Psoas muscle (tissue), 7 donors: ENCODE measurements at regions not wholly inside any gene's neighbourhood (a gene's known extent, or its start where the extent isn't known, plus 50 kb on each side); places are given as distances from the start of the nearest gene placed in this dataset.

Experiments used
- ATAC-seq, 4 donors: fragments of 200-7000 bp; cut with Tn5 transposase; one replicate each; pipeline ENCODE4 v1.9.1; 2020; ENCODE audit warnings: moderate library complexity in 3 of 4, mild to moderate bottlenecking in 2 of 4
- DNase-seq, 2 donors: peaks; one replicate each; pipeline ENCODE4 v3.0.0-alpha.2; 2020
- H3K27ac ChIP-seq: fragments of 200-600 bp; one replicate; pipeline ENCODE4 v1.8.0; 2022
- H3K27me3 ChIP-seq, 3 donors: fragments of 200-600 bp in 1 of 3; one replicate each; pipeline versions ENCODE4 v1.6.1 to v1.8.0; 2013 to 2022; ENCODE audit warnings: low read length in 2 of 3, mild to moderate bottlenecking in 2 of 3, moderate library complexity in 1 of 3; ENCODE audit not compliant: insufficient read depth in 3 of 3
- H3K36me3 ChIP-seq, 2 donors: fragments of 200-600 bp in 1 of 2; one replicate each; pipeline versions ENCODE4 v1.6.1 to v1.8.0; 2013 to 2022; ENCODE audit warnings: low read depth in 1 of 2, mild to moderate bottlenecking in 1 of 2, moderate library complexity in 1 of 2; ENCODE audit not compliant: insufficient read depth in 1 of 2
- H3K4me1 ChIP-seq: fragments of 200-600 bp; one replicate; pipeline ENCODE4 v1.8.0; 2022
- H3K4me3 ChIP-seq: fragments of 200-600 bp; one replicate; pipeline ENCODE4 v1.8.0; 2022; ENCODE audit warnings: mild to moderate bottlenecking
- H3K9me3 ChIP-seq: fragments of 200-600 bp; one replicate; pipeline ENCODE4 v1.8.0; 2022
- WGBS, 3 donors: extraction: QIAGEN DNeasy Blood & Tissue Kit; methylation state at CpG; one replicate each; pipeline versions ENCODE4 v1.1.6 to v1.1.7; 2013; 5-methylcytosine and 5-hydroxymethylcytosine counted together
- intact Hi-C, 2 donors: fragments of 100-400 bp; cut with DNase I; formaldehyde crosslinking; loops; one replicate each; pipeline versions ENCODE4 v1.11.0 to v1.14.2; 2022
- TF ChIP-seq, protein P1 (sequence below): fragments of 200-600 bp; IDR thresholded peaks from one replicate; pipeline ENCODE4 v1.8.0; 2022; ENCODE audit warnings: antibody characterized with exemption
- donor health status: healthy with polysubstance abuse.
- donor health status: DM: no; HTN: no; CAD: no; lungs with moderate emphysema.
- donor health status: Bipolar disorder and iron deficiency.
- donor health status: healthy.
- donor health status: DM: yes; HTN: yes; CAD: no.
- donor health status: DM: no; HTN: no; CAD: no.
- donor health status: DM: yes; HTN: yes; CAD: no.

DNA sequence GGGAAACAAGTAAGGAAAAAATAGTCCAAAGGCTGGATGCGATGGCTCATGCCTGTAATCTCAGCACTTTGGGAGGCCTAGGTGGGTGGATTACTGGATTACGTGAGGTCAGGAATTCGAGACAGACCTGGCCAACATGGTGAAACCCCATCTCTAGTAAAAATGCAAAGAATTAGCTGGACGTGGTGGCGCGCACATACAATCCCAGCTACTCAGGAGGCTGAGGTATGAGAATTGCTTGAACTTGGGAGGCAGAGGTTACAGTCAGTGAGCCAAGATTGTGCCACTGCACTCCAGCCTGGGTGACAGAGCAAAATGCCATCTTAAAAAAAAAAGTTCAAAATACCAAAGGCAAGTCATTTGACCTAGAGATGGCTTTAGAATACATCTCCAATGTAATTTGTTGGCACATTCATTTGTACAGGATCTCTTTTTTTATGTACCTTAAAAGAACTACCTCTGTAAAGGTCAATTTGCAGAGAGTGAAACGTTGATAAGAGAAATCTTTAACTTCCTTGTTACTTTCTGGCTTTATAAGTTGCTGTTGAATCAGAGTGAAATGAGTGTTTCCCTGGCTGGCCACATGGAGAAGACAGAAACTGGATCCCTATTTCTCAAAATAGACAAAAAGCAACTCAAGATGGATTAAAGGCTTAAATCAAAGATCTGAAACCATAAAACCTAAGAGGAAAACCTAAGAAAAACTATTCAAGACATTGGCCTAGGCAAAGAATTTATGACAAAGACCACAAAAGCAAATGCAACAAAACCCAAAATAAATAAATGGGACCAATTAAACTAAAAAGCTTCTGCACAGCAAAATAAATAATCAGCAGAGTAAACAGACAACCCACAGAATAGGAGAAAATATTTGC lies 260.7 kb downstream of the KLF6 start:
- no peak for ATAC-seq
- H3K9me3 ChIP-seq: no peaks in the 10 kb centered on the region
- TF ChIP-seq, protein P1, sequence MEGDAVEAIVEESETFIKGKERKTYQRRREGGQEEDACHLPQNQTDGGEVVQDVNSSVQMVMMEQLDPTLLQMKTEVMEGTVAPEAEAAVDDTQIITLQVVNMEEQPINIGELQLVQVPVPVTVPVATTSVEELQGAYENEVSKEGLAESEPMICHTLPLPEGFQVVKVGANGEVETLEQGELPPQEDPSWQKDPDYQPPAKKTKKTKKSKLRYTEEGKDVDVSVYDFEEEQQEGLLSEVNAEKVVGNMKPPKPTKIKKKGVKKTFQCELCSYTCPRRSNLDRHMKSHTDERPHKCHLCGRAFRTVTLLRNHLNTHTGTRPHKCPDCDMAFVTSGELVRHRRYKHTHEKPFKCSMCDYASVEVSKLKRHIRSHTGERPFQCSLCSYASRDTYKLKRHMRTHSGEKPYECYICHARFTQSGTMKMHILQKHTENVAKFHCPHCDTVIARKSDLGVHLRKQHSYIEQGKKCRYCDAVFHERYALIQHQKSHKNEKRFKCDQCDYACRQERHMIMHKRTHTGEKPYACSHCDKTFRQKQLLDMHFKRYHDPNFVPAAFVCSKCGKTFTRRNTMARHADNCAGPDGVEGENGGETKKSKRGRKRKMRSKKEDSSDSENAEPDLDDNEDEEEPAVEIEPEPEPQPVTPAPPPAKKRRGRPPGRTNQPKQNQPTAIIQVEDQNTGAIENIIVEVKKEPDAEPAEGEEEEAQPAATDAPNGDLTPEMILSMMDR: no peak

DNA sequence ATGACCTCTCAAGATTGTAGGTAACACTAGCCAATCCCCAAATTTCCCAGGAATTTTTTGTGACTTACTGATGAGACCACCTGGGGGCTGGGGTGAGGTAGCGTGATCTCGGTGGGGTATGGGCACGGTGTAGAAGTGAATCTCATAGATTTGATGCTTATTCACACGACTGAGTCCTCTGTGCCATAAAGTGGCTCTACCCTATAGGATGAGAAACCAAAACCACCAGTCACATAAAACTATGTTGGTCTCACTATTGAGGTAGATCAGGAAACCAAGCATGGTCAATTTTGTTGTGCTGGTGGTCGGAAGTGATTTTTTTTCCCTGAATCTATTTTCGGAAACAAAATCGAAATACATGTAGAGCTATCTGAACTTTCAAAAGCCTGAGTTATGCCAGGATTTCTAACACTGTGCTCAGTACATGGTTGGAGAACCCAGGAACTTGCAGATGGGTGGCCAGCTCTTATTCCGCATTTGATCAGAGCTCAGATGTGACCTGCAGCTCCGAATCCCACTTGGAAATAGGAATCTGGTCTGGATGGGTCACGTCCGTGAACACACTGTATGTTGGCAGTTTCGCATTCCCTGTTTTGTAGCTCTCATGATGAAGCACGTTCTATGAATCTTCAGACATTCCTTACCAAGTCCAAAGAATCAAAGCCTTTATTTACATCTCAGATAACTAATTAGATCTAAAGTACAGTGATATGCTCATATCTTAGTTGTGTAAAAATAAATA lies 261.5 kb downstream of the KLF6 start:
- 92 to 95% (median 93%) methylated on average over 13 of the region's 13 CpGs for WGBS, 3 donors
- no peak for ATAC-seq
- Histone ChIP-seq H3K4me1 (peaks cover 16% of the 10 kb centered on the region), H3K36me3 (no peaks in the 10 kb centered on the region), H3K4me3 (no peak overlapping the region), H3K27ac (no peak overlapping the region), H3K9me3 (no peaks in the 10 kb centered on the region), H3K27me3 (no peaks in the 10 kb centered on the region)
- TF ChIP-seq, protein P1: no peak
- no peak for DNase-seq
- intact Hi-C loops: no loop called here

More for the DNA sequence above, 260.7 kb downstream of the KLF6 start:
- no peak overlapping the region for H3K4me3 ChIP-seq
- WGBS, 3 donors: 61 to 78% (median 66%) methylated on average over 7 of the region's 7 CpGs
- intact Hi-C loops: no loop called here
- peaks cover 17% of the 10 kb centered on the region for H3K4me1 ChIP-seq
- DNase-seq: no peak
- no peak overlapping the region for H3K27ac ChIP-seq
- no peaks in the 10 kb centered on the region for H3K36me3 ChIP-seq
- no peaks in the 10 kb centered on the region for H3K27me3 ChIP-seq

DNA sequence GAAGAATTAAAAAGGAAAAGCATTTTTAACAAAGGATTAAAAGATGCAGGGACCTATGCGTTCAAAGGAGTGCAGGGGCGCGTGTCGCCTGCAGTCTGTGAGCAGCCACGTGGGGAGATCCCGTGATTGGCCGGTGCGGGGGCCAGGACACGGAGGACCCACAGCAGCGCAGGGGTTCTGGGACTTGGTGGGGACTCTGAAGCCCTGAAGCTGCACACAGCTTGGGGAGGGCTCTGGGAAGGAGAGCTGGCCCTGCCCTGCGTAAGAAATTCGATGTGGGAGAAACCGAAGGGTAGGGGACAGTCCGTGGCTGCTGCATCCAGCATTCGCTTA lies 268.1 kb downstream of the KLF6 start:
- ATAC-seq (no peak), DNase-seq (no peak)
- WGBS, 3 donors: 88 to 91% (median 89%) methylated on average over 15 of the region's 15 CpGs
- Histone ChIP-seq H3K9me3 (no peaks in the 10 kb centered on the region), H3K27ac (no peak overlapping the region), H3K4me3 (no peak overlapping the region), H3K27me3 (no peaks in the 10 kb centered on the region), H3K36me3 (no peaks in the 10 kb centered on the region), H3K4me1 (no peaks in the 10 kb centered on the region)
- intact Hi-C loops: no loop called here
- TF ChIP-seq, protein P1: no peak

DNA sequence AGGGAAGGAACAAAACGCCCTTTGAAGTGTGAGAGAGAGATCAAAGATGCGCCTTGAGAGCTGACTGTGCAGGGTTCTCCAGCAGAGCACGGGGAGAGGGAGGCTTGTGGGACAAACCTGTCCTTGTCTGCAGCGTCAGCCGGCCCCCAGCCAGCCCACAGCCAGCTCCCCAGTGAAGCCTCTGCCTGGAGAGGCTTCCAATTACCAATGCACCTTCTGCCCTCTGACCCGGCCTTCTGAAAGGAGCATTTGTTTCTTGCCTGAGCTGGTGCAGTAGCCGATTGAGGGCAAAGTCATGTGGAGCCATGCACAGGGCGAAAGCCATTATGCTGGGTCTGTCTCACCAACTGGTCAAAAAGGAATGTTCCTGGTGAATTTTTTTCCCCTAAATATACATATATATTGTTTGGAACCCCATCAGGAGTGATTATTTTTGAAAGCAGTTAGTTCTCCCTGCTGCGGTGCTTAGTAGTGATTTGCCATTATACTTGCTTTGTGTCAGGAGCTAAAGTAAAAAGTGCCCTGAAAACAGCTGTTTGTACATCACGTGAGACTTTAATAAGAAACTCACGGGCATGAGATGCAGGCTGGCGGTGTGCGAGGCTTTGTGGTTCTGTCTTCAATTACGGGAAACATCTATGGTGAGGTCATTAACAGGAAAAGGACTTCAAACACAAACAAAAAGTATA lies 268.6 kb downstream of the KLF6 start:
- DNase-seq (no peak), ATAC-seq (no peak)
- Histone ChIP-seq H3K36me3 (no peaks in the 10 kb centered on the region), H3K4me1 (no peaks in the 10 kb centered on the region), H3K9me3 (no peaks in the 10 kb centered on the region), H3K4me3 (no peak overlapping the region), H3K27me3 (no peaks in the 10 kb centered on the region), H3K27ac (no peak overlapping the region)
- intact Hi-C loops: no loop called here
- 71 to 76% (median 74%) methylated on average over 14 of the region's 14 CpGs for WGBS, 3 donors
- TF ChIP-seq, protein P1: no peak
